Adrenal gland (tissue), 5 donors: ENCODE measurements at regions not wholly inside any gene's neighbourhood (a gene's known extent, or its start where the extent isn't known, plus 50 kb on each side); places are given as distances from the start of the nearest gene placed in this dataset.

Source experiments
- CTCF ChIP-seq, 6 experiments: fragments of 450-650 bp in 4 of 6; fragments of 200-600 bp in 2 of 6; sonication (generic) in 1 of 6; IDR thresholded peaks; 1 replicate in 5 of 6; 2 replicates in 1 of 6; pipeline versions ENCODE4 v1.5.1 to v1.8.0; 2016 to 2021; ENCODE audit warnings: antibody characterized with exemption in 6 of 6, mild to moderate bottlenecking in 2 of 6, moderate library complexity in 1 of 6
- POLR2A ChIP-seq, 2 donors: fragments of 450-650 bp; IDR thresholded peaks; one replicate each; pipeline ENCODE4 v1.6.1; 2017; ENCODE audit warnings: antibody characterized with exemption in 2 of 2, mild to moderate bottlenecking in 2 of 2, moderate library complexity in 1 of 2
- donor health status: DM: no; HTN: no; CAD: no.

GRCh38 chr18:71976744-71977143 is 567.4 kb downstream of the CBLN2 start:
- no peak for TF ChIP-seq CTCF (IDR thresholded peaks at IDR 0.05)
- TF ChIP-seq POLR2A (IDR thresholded peaks at IDR 0.05) = no peak
